MM.1S (cell line): ENCODE measurements at regions not wholly inside any gene's neighbourhood (a gene's known extent, or its start where the extent isn't known, plus 50 kb on each side); places are given as distances from the start of the nearest gene placed in this dataset.

Experiments used
- EZH2 ChIP-seq: fragments of 300-600 bp; sonication (generic); optimal IDR thresholded peaks from 2 replicates; pipeline ENCODE3; 2017; ENCODE audit warnings: low read depth, mild to moderate bottlenecking, antibody characterized with exemption, low read length, mixed read lengths
- TF ChIP-seq, protein P1 (sequence below): fragments of 300-600 bp; sonication (generic); IDR thresholded peaks from 2 replicates; pipeline ENCODE4 v1.5.1; 2016; ENCODE audit warnings: antibody characterized with exemption, low read length, mixed read lengths

DNA sequence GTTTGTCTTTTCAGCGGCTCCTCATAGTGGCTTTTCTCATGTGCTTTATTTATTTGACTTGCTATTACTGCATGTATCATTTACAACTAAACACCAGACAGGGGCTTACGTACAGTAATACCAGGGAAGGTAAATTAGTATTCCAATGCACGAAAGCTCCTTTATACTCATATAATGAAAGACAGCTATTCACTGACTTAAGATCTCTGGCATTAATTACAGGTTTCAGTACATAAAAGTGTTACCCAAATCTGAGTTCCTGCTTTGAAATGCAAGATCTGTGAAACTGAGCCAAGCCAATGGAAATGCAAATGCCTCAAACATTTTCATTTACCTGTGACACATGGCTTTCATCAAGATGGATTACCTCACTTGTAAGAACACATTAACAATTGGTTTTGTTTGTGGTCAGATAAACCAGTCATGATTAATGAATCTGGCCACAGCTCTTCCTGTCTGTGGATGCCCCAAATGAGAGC lies 107.2 kb downstream of the ANAPC4 start:
- TF ChIP-seq, protein P1, sequence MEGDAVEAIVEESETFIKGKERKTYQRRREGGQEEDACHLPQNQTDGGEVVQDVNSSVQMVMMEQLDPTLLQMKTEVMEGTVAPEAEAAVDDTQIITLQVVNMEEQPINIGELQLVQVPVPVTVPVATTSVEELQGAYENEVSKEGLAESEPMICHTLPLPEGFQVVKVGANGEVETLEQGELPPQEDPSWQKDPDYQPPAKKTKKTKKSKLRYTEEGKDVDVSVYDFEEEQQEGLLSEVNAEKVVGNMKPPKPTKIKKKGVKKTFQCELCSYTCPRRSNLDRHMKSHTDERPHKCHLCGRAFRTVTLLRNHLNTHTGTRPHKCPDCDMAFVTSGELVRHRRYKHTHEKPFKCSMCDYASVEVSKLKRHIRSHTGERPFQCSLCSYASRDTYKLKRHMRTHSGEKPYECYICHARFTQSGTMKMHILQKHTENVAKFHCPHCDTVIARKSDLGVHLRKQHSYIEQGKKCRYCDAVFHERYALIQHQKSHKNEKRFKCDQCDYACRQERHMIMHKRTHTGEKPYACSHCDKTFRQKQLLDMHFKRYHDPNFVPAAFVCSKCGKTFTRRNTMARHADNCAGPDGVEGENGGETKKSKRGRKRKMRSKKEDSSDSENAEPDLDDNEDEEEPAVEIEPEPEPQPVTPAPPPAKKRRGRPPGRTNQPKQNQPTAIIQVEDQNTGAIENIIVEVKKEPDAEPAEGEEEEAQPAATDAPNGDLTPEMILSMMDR: no peak
- no peak for TF ChIP-seq EZH2
